HepG2 (cell line): ENCODE measurements at regions not wholly inside any gene's neighbourhood (a gene's known extent, or its start where the extent isn't known, plus 50 kb on each side); places are given as distances from the start of the nearest gene placed in this dataset.

Experiments
- ATAC-seq: fragments of 200-7000 bp; cut with Tn5 transposase; 3 replicates; pipeline ENCODE4 v1.9.1; 2020; ENCODE audit warnings: mild to moderate bottlenecking, moderate library complexity
- BruUV-seq: library from RNA; stranded (reverse); fragments of 400-500 nt; replicated peaks from 2 replicates; lab custom pipeline; 2021; lab: Mats Ljungman, UMichigan
- CTCF ChIA-PET: fragments of 300-600 bp; formaldehyde crosslinking; extraction: SDS; loops from one replicate; lab custom pipeline; 2021; ENCODE audit warnings: low total read pairs, inconsistent platforms, low intra/inter-chr PET ratio; lab: Yijun Ruan, JAX
- POLR2A ChIA-PET: fragments of 350-600 bp; sonication (Branson Sonifier 250); formaldehyde crosslinking; loops from one replicate; lab custom pipeline; 2020; ENCODE audit warnings: antibody characterized with exemption, inconsistent platforms; lab: Yijun Ruan, JAX
- DNase-seq: peaks from one replicate; pipeline ENCODE4 v3.0.0-alpha.2; 2015; ENCODE audit warnings: low spot score
- FAIRE-seq: peaks from 3 replicates; lab custom pipeline; 2011; peaks lifted over from hg19 to GRCh38; lab: Jason Lieb, UNC
- H2AFZ ChIP-seq: one replicate; pipeline ENCODE4 v1.6.1; 2011; ENCODE audit warnings: low read length, inconsistent platforms
- H3K27ac ChIP-seq: fragments of 300-600 bp; 3 replicates; pipeline ENCODE4 v1.8.0; 2011; ENCODE audit warnings: mixed run types, mild to moderate bottlenecking, mixed read lengths, low read length, inconsistent platforms; ENCODE audit not compliant: insufficient read depth; ENCODE audit errors: extremely low read length
- H3K27me3 ChIP-seq, 2 experiments: fragments of 200-600 bp in 1 of 2; 2 replicates in 1 of 2; 3 replicates in 1 of 2; pipeline versions ENCODE4 v1.6.0 to v1.8.0; 2011; ENCODE audit warnings: low read length in 2 of 2, mild to moderate bottlenecking in 2 of 2, moderate library complexity in 2 of 2, inconsistent platforms in 1 of 2; ENCODE audit not compliant: insufficient read depth in 2 of 2, control insufficient read depth in 1 of 2
- H3K36me3 ChIP-seq, 2 experiments: fragments of 200-600 bp in 1 of 2; replicated peaks in 1 of 2; 2 replicates in 1 of 2; 3 replicates in 1 of 2; pipeline versions ENCODE4 v1.5.1 to v1.8.0; 2011; ENCODE audit warnings: low read length in 2 of 2, inconsistent platforms in 1 of 2; ENCODE audit not compliant: insufficient read depth in 2 of 2, control insufficient read depth in 1 of 2
- H3K4me1 ChIP-seq: 2 replicates; pipeline ENCODE4 v1.5.1; 2012; ENCODE audit warnings: low read length, inconsistent platforms; ENCODE audit not compliant: insufficient read depth
- H3K4me2 ChIP-seq: 2 replicates; pipeline ENCODE4 v1.6.0; 2011; ENCODE audit warnings: low read depth, low read length, inconsistent platforms
- H3K4me3 ChIP-seq, 3 experiments: fragments of 200-600 bp in 1 of 3; sonication (generic), shearing (Covaris generic) in 1 of 3; replicated peaks in 1 of 3; 2 replicates each; pipeline ENCODE4 v1.5.1; 2011 to 2016; ENCODE audit warnings: low read length in 3 of 3, inconsistent platforms in 2 of 3, low read depth in 2 of 3, mild to moderate bottlenecking in 2 of 3, control low read depth in 1 of 3, mixed read lengths in 1 of 3; ENCODE audit not compliant: insufficient read depth in 1 of 3
- H3K79me2 ChIP-seq: one replicate; pipeline ENCODE4 v1.6.1; 2011; ENCODE audit warnings: low read length, inconsistent platforms; ENCODE audit not compliant: insufficient read depth
- H3K9ac ChIP-seq: 2 replicates; pipeline ENCODE4 v1.6.0; 2011; ENCODE audit warnings: mild to moderate bottlenecking, low read depth, low read length, inconsistent platforms; ENCODE audit not compliant: insufficient read depth
- H3K9me3 ChIP-seq: 2 replicates; pipeline ENCODE4 v1.5.1; 2012; ENCODE audit warnings: mild to moderate bottlenecking, low read length
- H4K20me1 ChIP-seq: 2 replicates; pipeline ENCODE4 v1.6.0; 2011; ENCODE audit warnings: inconsistent platforms, mild to moderate bottlenecking, low read length, moderate library complexity; ENCODE audit not compliant: insufficient read depth
- CTCF ChIP-seq: sonication (generic); formaldehyde crosslinking; IDR thresholded peaks from 2 replicates; pipeline ENCODE4 v1.5.0; 2020; ENCODE audit warnings: mild to moderate bottlenecking, missing genetic modification reagents, moderate library complexity
- DNMT1 ChIP-seq: sonication (generic); formaldehyde crosslinking; IDR thresholded peaks from 2 replicates; pipeline ENCODE4 v1.5.1; 2020; ENCODE audit warnings: mild to moderate bottlenecking, missing genetic modification reagents
- HMGXB4 ChIP-seq, 2 experiments: sonication (generic) in 1 of 2; formaldehyde crosslinking in 1 of 2; IDR thresholded peaks; 2 replicates each; pipeline versions ENCODE4 v1.4.0 to v1.6.1; 2018 to 2020; ENCODE audit warnings: missing genetic modification reagents in 2 of 2, borderline replicate concordance in 1 of 2, low read depth in 1 of 2, mild to moderate bottlenecking in 1 of 2, missing biosample characterization in 1 of 2
- MED1 ChIP-seq: sonication (generic); formaldehyde crosslinking; IDR thresholded peaks from 2 replicates; pipeline ENCODE4 v1.4.0; 2020; ENCODE audit warnings: missing genetic modification reagents
- MEF2D ChIP-seq: sonication (generic); formaldehyde crosslinking; IDR thresholded peaks from 2 replicates; pipeline ENCODE4 v1.5.1; 2020; ENCODE audit warnings: mild to moderate bottlenecking, missing genetic modification reagents
- MEIS2 ChIP-seq: sonication (generic); formaldehyde crosslinking; IDR thresholded peaks from 2 replicates; pipeline ENCODE4 v1.9.0; 2021; ENCODE audit warnings: mild to moderate bottlenecking, missing genetic modification reagents
- POLR2AphosphoS5 ChIP-seq: IDR thresholded peaks from 2 replicates; pipeline ENCODE4 v1.6.1; 2012; ENCODE audit warnings: low read depth, low read length
- RCOR2 ChIP-seq: IDR thresholded peaks from 2 replicates; pipeline ENCODE4 v1.6.1; 2016; ENCODE audit warnings: missing biosample characterization, missing genetic modification reagents
- RFX5 ChIP-seq: IDR thresholded peaks from 2 replicates; pipeline ENCODE4 v1.6.1; 2011; ENCODE audit warnings: low read depth, low read length, improper control_type of control experiment
- SETDB1 ChIP-seq: sonication (generic); formaldehyde crosslinking; IDR thresholded peaks from 2 replicates; pipeline ENCODE4 v1.5.1; 2020; ENCODE audit warnings: missing genetic modification reagents, mild to moderate bottlenecking, borderline replicate concordance
- SP2 ChIP-seq: sonication (generic); formaldehyde crosslinking; IDR thresholded peaks from 2 replicates; pipeline ENCODE4 v1.5.1; 2020; ENCODE audit warnings: mild to moderate bottlenecking, missing genetic modification reagents
- STAG1 ChIP-seq: sonication (generic); formaldehyde crosslinking; IDR thresholded peaks from 2 replicates; pipeline ENCODE4 v1.4.0; 2020; ENCODE audit warnings: missing genetic modification reagents
- STAT5B ChIP-seq: sonication (generic); formaldehyde crosslinking; IDR thresholded peaks from 2 replicates; pipeline ENCODE4 v1.4.0; 2020; ENCODE audit warnings: missing genetic modification reagents
- ZMYM2 ChIP-seq: sonication (generic); formaldehyde crosslinking; IDR thresholded peaks from 2 replicates; pipeline ENCODE4 v1.8.0; 2022; ENCODE audit warnings: mild to moderate bottlenecking, missing genetic modification reagents
- ZNF329 ChIP-seq: sonication (generic); formaldehyde crosslinking; IDR thresholded peaks from 2 replicates; pipeline ENCODE4 v1.9.0; 2021; ENCODE audit warnings: low read depth, mild to moderate bottlenecking, missing genetic modification reagents
- ZNF496 ChIP-seq: sonication (generic); formaldehyde crosslinking; IDR thresholded peaks from 2 replicates; pipeline ENCODE4 v1.8.1; 2023; ENCODE audit warnings: mild to moderate bottlenecking, moderate library complexity, missing genetic modification reagents; ENCODE audit not compliant: insufficient replicate concordance
- ZNF530 ChIP-seq: sonication (generic); formaldehyde crosslinking; IDR thresholded peaks from 2 replicates; pipeline ENCODE4 v1.5.0; 2020; ENCODE audit warnings: low read depth, mild to moderate bottlenecking, missing genetic modification reagents
- ZNF790 ChIP-seq: sonication (generic); formaldehyde crosslinking; IDR thresholded peaks from 2 replicates; pipeline ENCODE4 v1.8.0; 2022; ENCODE audit warnings: missing genetic modification reagents, mild to moderate bottlenecking, borderline replicate concordance
- WGBS: methylation state at CpG from one replicate; pipeline ENCODE4 v1.1.6; 2017; ENCODE audit warnings: low lambda C conversion rate; 5-methylcytosine and 5-hydroxymethylcytosine counted together
- in situ Hi-C: cut with HindIII; loops from 2 replicates; pipeline ENCODE4 v1.10.0; 2017; ENCODE audit warnings: low pct_unique_long_range_greater_than_20kb; ENCODE audit not compliant: extremely low pct_ligation_motif_present
- intact Hi-C: fragments of 100-400 bp; cut with micrococcal nuclease; formaldehyde crosslinking; loops from one replicate; pipeline ENCODE4 v1.10.0; 2022; ENCODE audit not compliant: unreplicated experiment

GRCh38 chr4:123093236-123093635 is 170.8 kb upstream of the NUDT6 start:
- TF ChIP-seq ZMYM2 (CRISPR knock-in tag) = no peak
- TF ChIP-seq MEF2D = no peak
- no peak for TF ChIP-seq ZNF329 (CRISPR knock-in tag)
- TF ChIP-seq POLR2AphosphoS5 = no peak
- TF ChIP-seq SP2 = no peak
- TF ChIP-seq ZNF496 (CRISPR knock-in tag) = no peak
- TF ChIP-seq MED1 (CRISPR knock-in tag) = no peak
- TF ChIP-seq RCOR2 = no peak
- no peak for TF ChIP-seq ZNF530
- no peak for TF ChIP-seq ZNF790 (CRISPR knock-in tag)
- TF ChIP-seq CTCF (CRISPR knock-in tag) = peak; percentile 32
- TF ChIP-seq MEIS2 (CRISPR knock-in tag) = no peak
- TF ChIP-seq DNMT1 = no peak
- TF ChIP-seq SETDB1 (CRISPR knock-in tag) = no peak
- no peak for TF ChIP-seq HMGXB4 (CRISPR knock-in tag; IDR thresholded peaks at IDR 0.05; ENCODE audit: borderline replicate concordance in 1 of 2, low read depth in 1 of 2)
- TF ChIP-seq STAG1 (CRISPR knock-in tag) = peak; percentile 23; the same call in 1 of the 2 replicates
- no peak for TF ChIP-seq RFX5
- no peak for TF ChIP-seq STAT5B (CRISPR knock-in tag)
- Histone ChIP-seq H3K27me3 (no peaks in the 10 kb centered on the region), H2AFZ (no peak overlapping the region), H3K9me3 (no peaks in the 10 kb centered on the region), H3K27ac (no peak overlapping the region), H3K4me3 (no peak overlapping the region), H3K9ac (no peak overlapping the region), H3K79me2 (no peaks in the 10 kb centered on the region), H3K4me1 (no peaks in the 10 kb centered on the region), H3K36me3 (peaks cover 4 to 7% of the 10 kb centered on the region in 2 experiments; a peak in 4 of 5 replicates), H3K4me2 (no peak overlapping the region), H4K20me1 (no peaks in the 10 kb centered on the region)
- in situ Hi-C loops = loop anchor here (10.0 kb wide), 1 partner anchor 1172 kb away; no protein-coding TSS in a partner anchor
- peak; percentile 2 for DNase-seq
- 98% methylated on average over 3 of the region's 3 CpGs for WGBS
- no peak for FAIRE-seq
- BruUV-seq = no TSS peak
- no peak; the same call in 2 of the 3 replicates for ATAC-seq
- CTCF ChIA-PET = no interaction called here
- intact Hi-C loops = no loop called here
- POLR2A ChIA-PET = no interaction called here
